ENCODE measurements at regions not wholly inside any gene's neighbourhood (a gene's known extent, or its start where the extent isn't known, plus 50 kb on each side); places are given as distances from the start of the nearest gene placed in this dataset.

DNA sequence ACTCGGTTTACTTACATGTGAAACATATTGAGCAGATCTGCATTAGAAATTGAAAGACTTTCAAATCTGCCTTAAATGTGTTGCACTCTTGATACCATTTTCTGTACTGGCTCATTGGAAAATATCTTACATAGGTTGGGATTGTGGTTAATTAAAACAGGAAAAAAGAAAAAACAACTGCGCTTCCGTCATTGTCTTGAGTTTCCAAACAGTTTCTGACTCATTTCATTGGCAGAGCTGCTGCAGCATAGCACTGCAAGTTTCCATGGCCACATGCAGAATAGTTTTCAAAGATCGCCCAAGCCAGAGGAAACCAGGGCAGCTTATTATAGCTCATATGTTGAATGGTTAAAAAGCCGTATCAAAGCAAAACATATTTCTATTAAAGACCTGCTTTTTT lies 446.6 kb upstream of the BCHE start:
- intact Hi-C loops (cut with DNase I): no loop called here
- Histone ChIP-seq H3K36me3 (no peaks in the 10 kb centered on the region), H3K9me3 (no peaks in the 10 kb centered on the region), H3K4me3 (peak overlapping the region; percentile 34 to 46 (median 43)), H3K27ac (replicated peaks in 1 of 4) (peak overlapping the region in 2 of 4 donors; percentile 10 to 33), H3K27me3 (no peaks in the 10 kb centered on the region), H3K4me1 (peaks cover 0 to 15% (median 5%) of the 10 kb centered on the region in 4 donors)
- 27% methylated on average over 5 of the region's 5 CpGs for WGBS
- TF ChIP-seq POLR2A (IDR thresholded peaks at IDR 0.05; ENCODE audit: low read depth) (no peak), POLR2AphosphoS5 (IDR thresholded peaks at IDR 0.05) (no peak), CTCF (IDR thresholded peaks at IDR 0.05) (no peak), EP300 (IDR thresholded peaks at IDR 0.05) (no peak)
- DNase-seq (ENCODE audit: extremely low spot score): no peak

- H3K4me1 ChIP-seq: peaks cover 0 to 15% (median 5%) of the 10 kb centered on the region in 4 donors
- 47% methylated on average over 2 of the region's 2 CpGs for WGBS
- H3K27me3 ChIP-seq: no peaks in the 10 kb centered on the region
- TF ChIP-seq EP300 (IDR thresholded peaks at IDR 0.05): no peak
- TF ChIP-seq POLR2AphosphoS5 (IDR thresholded peaks at IDR 0.05): no peak
- TF ChIP-seq CTCF (IDR thresholded peaks at IDR 0.05): no peak
- TF ChIP-seq POLR2A (IDR thresholded peaks at IDR 0.05; ENCODE audit: low read depth): no peak
- H3K4me3 ChIP-seq: no peak overlapping the region
- no peaks in the 10 kb centered on the region for H3K36me3 ChIP-seq
- intact Hi-C loops (cut with DNase I): no loop called here
- H3K27ac ChIP-seq (replicated peaks in 1 of 4): no peak overlapping the region
- H3K9me3 ChIP-seq: no peaks in the 10 kb centered on the region
- DNase-seq (ENCODE audit: extremely low spot score): no peak
Observed at GRCh38 chr3:166282931-166283330, 445.7 kb upstream of the BCHE start.

- no peaks in the 10 kb centered on the region for H3K27me3 ChIP-seq
- no peaks in the 10 kb centered on the region for H3K36me3 ChIP-seq
- 75% methylated on average over 2 of the region's 2 CpGs for WGBS
Observed at GRCh38 chr3:166279636-166280035, 442.4 kb upstream of the BCHE start.

DNA sequence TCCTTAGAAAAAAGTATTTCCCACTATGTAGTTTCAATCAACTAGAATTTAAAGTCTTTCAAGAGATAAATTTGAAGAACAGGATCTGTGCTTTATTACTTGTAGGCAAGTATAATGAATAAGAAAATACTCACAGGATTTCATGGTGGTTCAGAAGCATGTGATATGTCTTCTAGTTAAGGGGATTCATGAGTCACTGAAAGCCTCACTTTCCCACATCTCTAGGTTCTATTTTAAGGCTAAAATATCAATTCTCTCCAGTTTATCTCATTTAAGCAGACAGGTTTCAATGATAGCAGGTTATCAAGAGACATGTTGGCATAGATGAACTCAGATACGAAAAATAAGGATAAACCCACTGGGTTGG lies 437.8 kb upstream of the BCHE start:
- Histone ChIP-seq H3K4me1 (no peaks in the 10 kb centered on the region), H3K36me3 (no peaks in the 10 kb centered on the region), H3K9me3 (no peaks in the 10 kb centered on the region), H3K27me3 (no peaks in the 10 kb centered on the region), H3K4me3 (no peak overlapping the region), H3K27ac (replicated peaks in 1 of 4) (no peak overlapping the region)
- TF ChIP-seq POLR2AphosphoS5 (IDR thresholded peaks at IDR 0.05) (no peak), POLR2A (IDR thresholded peaks at IDR 0.05; ENCODE audit: low read depth) (no peak), CTCF (IDR thresholded peaks at IDR 0.05) (no peak), EP300 (IDR thresholded peaks at IDR 0.05) (no peak)
- intact Hi-C loops (cut with DNase I): no loop called here
- DNase-seq (ENCODE audit: extremely low spot score): no peak
- 86% methylated on average over 1 of the region's 1 CpG for WGBS

More at GRCh38 chr3:166279636-166280035, 442.4 kb upstream of the BCHE start:
- H3K27ac ChIP-seq (replicated peaks in 1 of 4): no peak overlapping the region
- H3K9me3 ChIP-seq: no peaks in the 10 kb centered on the region
- no peak overlapping the region for H3K4me3 ChIP-seq
- TF ChIP-seq CTCF (IDR thresholded peaks at IDR 0.05): no peak
- TF ChIP-seq POLR2AphosphoS5 (IDR thresholded peaks at IDR 0.05): no peak
- no peak for TF ChIP-seq POLR2A (IDR thresholded peaks at IDR 0.05; ENCODE audit: low read depth)
- no peak for TF ChIP-seq EP300 (IDR thresholded peaks at IDR 0.05)
- H3K4me1 ChIP-seq: peaks cover 0 to 15% (median 5%) of the 10 kb centered on the region in 4 donors
- intact Hi-C loops (cut with DNase I): no loop called here
- DNase-seq (ENCODE audit: extremely low spot score): no peak

- Histone ChIP-seq H3K9me3 (no peaks in the 10 kb centered on the region), H3K36me3 (no peaks in the 10 kb centered on the region), H3K4me3 (no peak overlapping the region), H3K27me3 (no peaks in the 10 kb centered on the region), H3K4me1 (no peaks in the 10 kb centered on the region), H3K27ac (replicated peaks in 1 of 4) (no peak overlapping the region)
- DNase-seq (ENCODE audit: extremely low spot score): no peak
- 68% methylated on average over 4 of the region's 4 CpGs for WGBS
- intact Hi-C loops (cut with DNase I): no loop called here
- no peak for TF ChIP-seq EP300 (IDR thresholded peaks at IDR 0.05)
- no peak for TF ChIP-seq POLR2A (IDR thresholded peaks at IDR 0.05; ENCODE audit: low read depth)
- no peak for TF ChIP-seq POLR2AphosphoS5 (IDR thresholded peaks at IDR 0.05)
- no peak for TF ChIP-seq CTCF (IDR thresholded peaks at IDR 0.05)
Observed at GRCh38 chr3:166274351-166275023, 437.3 kb upstream of the BCHE start.

Measured in esophagus muscularis mucosa (tissue), 4 donors.